HFF-Myc (cell line): ENCODE measurements at regions not wholly inside any gene's neighbourhood (a gene's known extent, or its start where the extent isn't known, plus 50 kb on each side); places are given as distances from the start of the nearest gene placed in this dataset.

Source experiments
- DNase-seq: peaks from one replicate; pipeline ENCODE4 v3.0.0-alpha.2; 2011; ENCODE audit warnings: low read depth; ENCODE audit errors: extremely low read depth
- H3K4me3 ChIP-seq: replicated peaks from 2 replicates; pipeline ENCODE4 v1.5.1; 2011; ENCODE audit warnings: low read depth, mild to moderate bottlenecking, control low read depth, low read length
- TF ChIP-seq, protein P1 (sequence below): IDR thresholded peaks from 2 replicates; pipeline ENCODE4 v1.5.1; 2012; ENCODE audit warnings: mild to moderate bottlenecking, low read depth, low read length, control low read depth; ENCODE audit errors: missing control alignments

GRCh38 chr20:11248687-11249638 lies 575.2 kb upstream of the JAG1 start:
- no peak for DNase-seq
- no peak overlapping the region for H3K4me3 ChIP-seq
- TF ChIP-seq, protein P1, sequence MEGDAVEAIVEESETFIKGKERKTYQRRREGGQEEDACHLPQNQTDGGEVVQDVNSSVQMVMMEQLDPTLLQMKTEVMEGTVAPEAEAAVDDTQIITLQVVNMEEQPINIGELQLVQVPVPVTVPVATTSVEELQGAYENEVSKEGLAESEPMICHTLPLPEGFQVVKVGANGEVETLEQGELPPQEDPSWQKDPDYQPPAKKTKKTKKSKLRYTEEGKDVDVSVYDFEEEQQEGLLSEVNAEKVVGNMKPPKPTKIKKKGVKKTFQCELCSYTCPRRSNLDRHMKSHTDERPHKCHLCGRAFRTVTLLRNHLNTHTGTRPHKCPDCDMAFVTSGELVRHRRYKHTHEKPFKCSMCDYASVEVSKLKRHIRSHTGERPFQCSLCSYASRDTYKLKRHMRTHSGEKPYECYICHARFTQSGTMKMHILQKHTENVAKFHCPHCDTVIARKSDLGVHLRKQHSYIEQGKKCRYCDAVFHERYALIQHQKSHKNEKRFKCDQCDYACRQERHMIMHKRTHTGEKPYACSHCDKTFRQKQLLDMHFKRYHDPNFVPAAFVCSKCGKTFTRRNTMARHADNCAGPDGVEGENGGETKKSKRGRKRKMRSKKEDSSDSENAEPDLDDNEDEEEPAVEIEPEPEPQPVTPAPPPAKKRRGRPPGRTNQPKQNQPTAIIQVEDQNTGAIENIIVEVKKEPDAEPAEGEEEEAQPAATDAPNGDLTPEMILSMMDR, result no peak

- TF ChIP-seq, protein P1, result no peak
- H3K4me3 ChIP-seq, result no peak overlapping the region
- DNase-seq, result no peak
These were observed 575.9 kb upstream of the JAG1 start for GRCh38 chr20:11249683-11250082.

GRCh38 chr20:11252447-11252846 lies 578.6 kb upstream of the JAG1 start:
- no peak for DNase-seq
- no peak overlapping the region for H3K4me3 ChIP-seq
- TF ChIP-seq, protein P1, result no peak

DNA sequence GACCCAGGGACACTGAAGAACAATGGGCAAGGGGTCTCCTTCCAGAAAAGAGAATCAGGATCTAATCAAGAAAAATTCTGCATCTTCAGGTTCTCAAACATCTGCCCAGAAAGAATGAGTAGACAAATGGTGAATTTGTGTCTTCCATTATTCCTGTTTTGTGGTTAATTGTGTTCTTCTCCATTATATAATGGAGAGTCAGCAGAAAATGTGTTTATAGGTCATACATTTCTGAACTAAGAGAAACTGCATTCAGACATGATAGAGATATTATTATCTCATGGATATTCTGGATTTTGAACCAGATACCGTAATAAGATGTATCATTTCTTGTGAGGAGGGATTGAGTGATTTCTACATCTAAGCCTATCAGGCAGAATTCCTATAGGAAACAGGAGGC lies 581.7 kb upstream of the JAG1 start:
- no peak for DNase-seq
- H3K4me3 ChIP-seq, result no peak overlapping the region
- TF ChIP-seq, protein P1, result no peak

GRCh38 chr20:11255860-11256259 lies 582.1 kb upstream of the JAG1 start:
- no peak for DNase-seq
- no peak overlapping the region for H3K4me3 ChIP-seq

GRCh38 chr20:11260611-11261010 lies 586.8 kb upstream of the JAG1 start:
- DNase-seq, result no peak
- H3K4me3 ChIP-seq, result no peak overlapping the region
- TF ChIP-seq, protein P1, result no peak

More at GRCh38 chr20:11255860-11256259, 582.1 kb upstream of the JAG1 start:
- TF ChIP-seq, protein P1, result no peak
